B cell (primary cell): ENCODE measurements at regions not wholly inside any gene's neighbourhood (a gene's known extent, or its start where the extent isn't known, plus 50 kb on each side); places are given as distances from the start of the nearest gene placed in this dataset.

Experiments
- ATAC-seq: fragments of 200-7000 bp; cut with Tn5 transposase; one replicate; pipeline ENCODE4 v1.10.0; 2021; ENCODE audit warnings: low read depth, mild to moderate bottlenecking, moderate number of reproducible peaks, moderate library complexity
- CTCF ChIA-PET: fragments of 350-600 bp; sonication (Branson Sonifier 250); formaldehyde crosslinking; loops from one replicate; lab custom pipeline; 2021; ENCODE audit warnings: antibody characterized with exemption, inconsistent platforms; lab: Charles Lee
- POLR2A ChIA-PET: fragments of 350-600 bp; sonication (Branson Sonifier 250); formaldehyde crosslinking; loops from one replicate; lab custom pipeline; 2021; ENCODE audit warnings: antibody characterized with exemption; lab: Charles Lee
- DNase-seq: peaks from one replicate; pipeline ENCODE4 v3.0.0; 2013
- H2AFZ ChIP-seq: 2 replicates; pipeline ENCODE4 v1.6.1; 2012; ENCODE audit warnings: mild to moderate bottlenecking, low read depth, low read length; ENCODE audit not compliant: insufficient read depth, poor library complexity, severe bottlenecking
- H3K27ac ChIP-seq, 2 donors: 1 replicate in 1 of 2; 2 replicates in 1 of 2; pipeline ENCODE4 v1.5.1; 2012 to 2013; ENCODE audit warnings: low read length in 2 of 2, mild to moderate bottlenecking in 2 of 2, moderate library complexity in 1 of 2
- H3K27me3 ChIP-seq, 4 experiments: fragments of 200-600 bp in 1 of 4; sonication (generic) in 1 of 4; replicated peaks in 1 of 4; 1 replicate in 2 of 4; 2 replicates in 2 of 4; pipeline versions ENCODE4 v1.6.1 to v1.7.0; 2013 to 2016; ENCODE audit warnings: low read length in 3 of 4, mild to moderate bottlenecking in 2 of 4, mixed read lengths in 1 of 4, moderate library complexity in 1 of 4; ENCODE audit not compliant: insufficient read depth in 4 of 4, control insufficient read depth in 3 of 4; ENCODE audit errors: control extremely low read depth in 1 of 4
- H3K36me3 ChIP-seq, 2 experiments: replicated peaks in 1 of 2; 1 replicate in 1 of 2; 2 replicates in 1 of 2; pipeline versions ENCODE4 v1.6.1 to v1.7.1; 2013; ENCODE audit warnings: low read length in 1 of 2; ENCODE audit not compliant: insufficient read depth in 2 of 2, control insufficient read depth in 1 of 2; ENCODE audit errors: control extremely low read depth in 1 of 2, extremely low read depth in 1 of 2
- H3K4me1 ChIP-seq, 2 donors: fragments of 200-600 bp in 1 of 2; sonication (generic) in 1 of 2; 1 replicate in 1 of 2; 2 replicates in 1 of 2; pipeline versions ENCODE4 v1.5.1 to v1.6.1; 2013 to 2017; ENCODE audit warnings: low read length in 2 of 2; ENCODE audit not compliant: control insufficient read depth in 2 of 2, insufficient read depth in 2 of 2
- H3K4me2 ChIP-seq: replicated peaks from 2 replicates; pipeline ENCODE3; 2012; ENCODE audit warnings: mild to moderate bottlenecking, low read depth, low read length; ENCODE audit not compliant: poor library complexity, severe bottlenecking
- H3K4me3 ChIP-seq, 5 experiments: fragments of 200-600 bp in 1 of 5; sonication (generic) in 1 of 5; 1 replicate in 3 of 5; 2 replicates in 2 of 5; pipeline versions ENCODE4 v1.5.1 to v1.7.0; 2011 to 2016; ENCODE audit warnings: low read length in 4 of 5, mild to moderate bottlenecking in 4 of 5, low read depth in 2 of 5, control low read depth in 1 of 5, moderate library complexity in 1 of 5; ENCODE audit not compliant: insufficient read depth in 1 of 5; ENCODE audit errors: control extremely low read depth in 1 of 5, extremely low read depth in 1 of 5
- H3K79me2 ChIP-seq: fragments of 200-600 bp; sonication (generic); one replicate; pipeline ENCODE4 v1.6.0; 2016; ENCODE audit warnings: low read length; ENCODE audit not compliant: control insufficient read depth, insufficient read depth
- H3K9ac ChIP-seq: fragments of 200-600 bp; sonication (generic); 2 replicates; pipeline ENCODE4 v1.6.1; 2017; ENCODE audit warnings: mild to moderate bottlenecking, low read length, moderate library complexity
- H3K9me3 ChIP-seq, 3 donors: one replicate each; pipeline versions ENCODE4 v1.6.1 to v1.7.1; 2013; ENCODE audit warnings: low read length in 2 of 3; ENCODE audit not compliant: control insufficient read depth in 2 of 3, insufficient read depth in 1 of 3; ENCODE audit errors: control extremely low read depth in 1 of 3
- H4K20me1 ChIP-seq: 2 replicates; pipeline ENCODE4 v1.6.0; 2012; ENCODE audit warnings: mild to moderate bottlenecking, low read length; ENCODE audit not compliant: insufficient read depth, control insufficient read depth, poor library complexity, severe bottlenecking
- H3K27ac Mint-ChIP-seq: one replicate; pipeline ENCODE4 v1.8.0; 2021; ENCODE audit warnings: mixed read lengths
- H3K27me3 Mint-ChIP-seq: one replicate; pipeline ENCODE4 v1.8.0; 2021; ENCODE audit warnings: mixed read lengths
- H3K4me1 Mint-ChIP-seq: one replicate; pipeline ENCODE4 v1.8.0; 2021; ENCODE audit warnings: mixed read lengths
- H3K4me3 Mint-ChIP-seq: one replicate; pipeline ENCODE4 v1.8.0; 2021; ENCODE audit warnings: mixed read lengths
- H3K9me3 Mint-ChIP-seq: one replicate; pipeline ENCODE4 v1.8.0; 2022; ENCODE audit warnings: mixed read lengths; ENCODE audit not compliant: insufficient read depth
- EZH2 ChIP-seq: IDR thresholded peaks from 2 replicates; pipeline ENCODE4 v1.6.1; 2012; ENCODE audit warnings: borderline replicate concordance, low read depth, mild to moderate bottlenecking, moderate library complexity, low read length; ENCODE audit not compliant: insufficient read depth, poor library complexity, severe bottlenecking
- WGBS: methylation state at CpG from one replicate; pipeline ENCODE4 v1.1.5; 2013; ENCODE audit warnings: missing lambda C conversion rate; ENCODE audit not compliant: insufficient coverage; 5-methylcytosine and 5-hydroxymethylcytosine counted together
- intact Hi-C: fragments of 100-400 bp; cut with micrococcal nuclease; formaldehyde crosslinking; loops from one replicate; pipeline ENCODE4 v1.10.0; 2022
- TF ChIP-seq, protein P1 (sequence below): fragments of 200-600 bp; IDR thresholded peaks from one replicate; pipeline ENCODE4 v1.8.0; 2022; ENCODE audit warnings: antibody characterized with exemption, mild to moderate bottlenecking

DNA sequence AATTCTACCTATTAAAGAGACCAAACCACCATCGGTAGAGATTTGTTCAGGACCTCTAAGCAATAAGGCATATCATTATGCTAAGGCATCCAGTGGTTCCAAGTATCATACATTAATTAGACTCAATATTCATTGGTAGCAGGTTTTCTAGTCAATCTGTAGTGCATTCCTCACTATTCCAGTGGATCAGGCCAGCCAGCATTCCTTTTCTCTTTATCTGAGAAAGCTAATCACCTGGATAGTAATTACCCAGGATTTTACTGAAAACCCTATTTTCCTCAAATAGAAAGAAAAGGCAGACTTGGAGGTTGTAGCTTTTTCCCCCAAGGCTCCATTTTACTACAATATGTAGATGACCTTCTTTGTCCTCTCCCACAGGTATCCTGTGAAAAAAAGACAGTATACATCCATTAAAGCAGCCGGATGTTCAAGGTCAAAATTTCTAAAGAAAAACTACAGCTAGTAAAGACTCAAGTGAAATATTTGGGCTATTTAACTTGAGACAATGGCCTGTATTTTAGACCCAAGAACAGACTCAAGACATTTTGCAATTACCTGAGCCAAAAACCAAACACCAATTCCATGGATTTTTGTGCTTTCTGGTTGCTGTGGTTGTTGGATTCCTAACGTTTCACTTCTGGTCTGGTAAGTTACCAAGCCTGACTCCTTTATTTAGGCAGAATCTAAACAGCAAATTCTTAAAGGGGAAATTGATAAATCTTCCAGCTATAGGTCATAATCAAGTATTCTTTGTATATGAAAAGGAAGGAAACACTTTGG is 149.1 kb upstream of the MOCS1 start:
- TF ChIP-seq, protein P1, sequence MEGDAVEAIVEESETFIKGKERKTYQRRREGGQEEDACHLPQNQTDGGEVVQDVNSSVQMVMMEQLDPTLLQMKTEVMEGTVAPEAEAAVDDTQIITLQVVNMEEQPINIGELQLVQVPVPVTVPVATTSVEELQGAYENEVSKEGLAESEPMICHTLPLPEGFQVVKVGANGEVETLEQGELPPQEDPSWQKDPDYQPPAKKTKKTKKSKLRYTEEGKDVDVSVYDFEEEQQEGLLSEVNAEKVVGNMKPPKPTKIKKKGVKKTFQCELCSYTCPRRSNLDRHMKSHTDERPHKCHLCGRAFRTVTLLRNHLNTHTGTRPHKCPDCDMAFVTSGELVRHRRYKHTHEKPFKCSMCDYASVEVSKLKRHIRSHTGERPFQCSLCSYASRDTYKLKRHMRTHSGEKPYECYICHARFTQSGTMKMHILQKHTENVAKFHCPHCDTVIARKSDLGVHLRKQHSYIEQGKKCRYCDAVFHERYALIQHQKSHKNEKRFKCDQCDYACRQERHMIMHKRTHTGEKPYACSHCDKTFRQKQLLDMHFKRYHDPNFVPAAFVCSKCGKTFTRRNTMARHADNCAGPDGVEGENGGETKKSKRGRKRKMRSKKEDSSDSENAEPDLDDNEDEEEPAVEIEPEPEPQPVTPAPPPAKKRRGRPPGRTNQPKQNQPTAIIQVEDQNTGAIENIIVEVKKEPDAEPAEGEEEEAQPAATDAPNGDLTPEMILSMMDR, result no peak
- no peak for TF ChIP-seq EZH2
- POLR2A ChIA-PET, result no interaction called here
- Histone ChIP-seq H3K36me3 (no peaks in the 10 kb centered on the region), H4K20me1 (no peaks in the 10 kb centered on the region), H3K9ac (no peak overlapping the region), H2AFZ (no peak overlapping the region), H3K27ac (no peak overlapping the region), H3K27me3 (no peaks in the 10 kb centered on the region), H3K4me3 (no peak overlapping the region), H3K9me3 (no peaks in the 10 kb centered on the region), H3K79me2 (no peaks in the 10 kb centered on the region), H3K4me1 (no peaks in the 10 kb centered on the region), H3K4me2 (no peak overlapping the region)
- ATAC-seq, result no peak
- no peaks in the 10 kb centered on the region for H3K4me1 Mint-ChIP-seq
- CTCF ChIA-PET, result no interaction called here
- WGBS, result no CpG with 5 or more reads among the region's 3 CpGs
- no peak for DNase-seq
- intact Hi-C loops, result no loop called here
- H3K9me3 Mint-ChIP-seq, result no peaks in the 10 kb centered on the region
- H3K4me3 Mint-ChIP-seq, result no peak overlapping the region
- H3K27ac Mint-ChIP-seq, result no peak overlapping the region
- peaks cover 3% of the 10 kb centered on the region for H3K27me3 Mint-ChIP-seq

DNA sequence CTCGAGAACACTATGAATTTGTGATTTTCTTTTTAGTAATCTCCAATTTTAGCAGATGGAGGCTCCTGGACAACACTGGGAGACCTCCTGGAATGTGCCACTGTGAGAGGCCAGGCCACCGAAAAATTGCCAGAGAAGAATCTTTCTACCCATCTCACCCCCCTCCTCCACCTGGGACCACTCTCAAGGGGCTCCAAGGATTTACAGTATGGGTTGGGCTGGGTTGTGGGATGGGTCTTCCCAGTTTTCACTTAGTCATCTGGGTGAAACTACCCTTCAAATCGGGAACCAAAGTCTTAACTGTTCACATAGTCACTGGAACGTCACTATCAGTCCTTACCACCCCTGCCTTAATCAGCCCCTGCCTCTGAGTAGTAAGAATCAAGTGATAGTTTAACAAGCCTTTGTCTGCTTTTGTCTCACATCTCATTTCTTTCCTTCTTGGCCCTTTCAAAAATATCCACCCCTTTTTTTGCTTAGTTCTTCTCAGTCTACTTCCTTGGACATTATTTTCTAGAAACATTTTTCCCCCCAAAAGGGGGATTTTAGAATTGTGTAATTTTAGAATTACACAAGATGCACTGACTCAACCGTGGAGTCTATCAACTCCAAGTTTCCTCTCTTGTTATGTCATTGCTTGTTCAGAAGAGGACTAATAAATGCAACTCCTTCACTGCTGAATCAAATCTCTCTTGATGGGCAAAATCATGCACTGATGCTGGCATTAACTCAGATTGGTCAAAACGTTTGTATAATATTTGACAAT is 148.2 kb upstream of the MOCS1 start:
- Histone ChIP-seq H3K27ac (no peak overlapping the region), H2AFZ (no peak overlapping the region), H3K9ac (no peak overlapping the region), H3K36me3 (no peaks in the 10 kb centered on the region), H3K4me3 (no peak overlapping the region), H4K20me1 (no peaks in the 10 kb centered on the region), H3K4me1 (no peaks in the 10 kb centered on the region), H3K9me3 (no peaks in the 10 kb centered on the region), H3K79me2 (no peaks in the 10 kb centered on the region), H3K4me2 (no peak overlapping the region), H3K27me3 (no peaks in the 10 kb centered on the region)
- CTCF ChIA-PET, result no interaction called here
- intact Hi-C loops, result no loop called here
- POLR2A ChIA-PET, result no interaction called here
- ATAC-seq (no peak), DNase-seq (no peak)
- H3K4me3 Mint-ChIP-seq, result no peak overlapping the region
- TF ChIP-seq EZH2, result no peak
- TF ChIP-seq, protein P1, result no peak
- no peaks in the 10 kb centered on the region for H3K9me3 Mint-ChIP-seq
- H3K27ac Mint-ChIP-seq, result no peak overlapping the region
- WGBS, result no CpG with 5 or more reads among the region's 6 CpGs
- H3K4me1 Mint-ChIP-seq, result no peaks in the 10 kb centered on the region
- peaks cover 3% of the 10 kb centered on the region for H3K27me3 Mint-ChIP-seq
